Upper lobe of left lung (tissue), 4 donors: ENCODE measurements at regions not wholly inside any gene's neighbourhood (a gene's known extent, or its start where the extent isn't known, plus 50 kb on each side); places are given as distances from the start of the nearest gene placed in this dataset.
"Not testable (repeated sequence)": the region's sequence is repeated elsewhere in the genome, so short reads cannot be mapped to it uniquely, and the experiment has no call there.

Source experiments
- EP300 ChIP-seq, 4 donors: sonication (generic); formaldehyde crosslinking; IDR thresholded peaks; one replicate each; pipeline ENCODE4 v1.5.1; 2017; ENCODE audit warnings: antibody characterized with exemption in 4 of 4, control low read depth in 2 of 4
- POLR2A ChIP-seq, 4 donors: fragments of 450-650 bp; IDR thresholded peaks; one replicate each; pipeline ENCODE4 v1.5.1; 2016 to 2017; ENCODE audit warnings: antibody characterized with exemption in 4 of 4, mild to moderate bottlenecking in 2 of 4
- POLR2AphosphoS5 ChIP-seq, 2 donors: sonication (generic); formaldehyde crosslinking; IDR thresholded peaks; one replicate each; pipeline ENCODE4 v1.5.1; 2017; ENCODE audit warnings: antibody characterized with exemption in 2 of 2
- TF ChIP-seq, protein P1 (sequence below), 6 experiments: fragments of 450-650 bp in 4 of 6; fragments of 200-600 bp in 2 of 6; sonication (generic) in 2 of 6; IDR thresholded peaks; one replicate each; pipeline ENCODE4 v1.5.1; 2016 to 2019; ENCODE audit warnings: antibody characterized with exemption in 6 of 6

DNA sequence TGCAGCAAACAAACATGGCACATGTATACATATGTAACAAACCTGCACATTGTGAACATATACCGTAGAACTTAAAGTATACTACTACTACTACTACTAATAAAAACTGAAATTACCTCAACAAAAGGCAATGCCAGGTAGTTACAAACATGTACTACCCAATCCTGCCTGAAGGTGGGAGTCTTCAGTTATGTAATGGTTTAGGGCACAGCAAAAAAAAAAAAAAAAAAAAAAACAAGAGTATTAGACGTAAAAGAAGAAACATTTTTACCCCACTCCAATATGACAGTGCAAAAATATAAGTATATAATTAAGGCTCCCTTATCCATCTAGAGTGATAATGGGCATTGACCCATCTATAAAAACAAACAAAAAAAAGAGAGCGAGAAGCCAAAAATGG lies 296.6 kb downstream of the ZNF37A start:
- TF ChIP-seq, protein P1, sequence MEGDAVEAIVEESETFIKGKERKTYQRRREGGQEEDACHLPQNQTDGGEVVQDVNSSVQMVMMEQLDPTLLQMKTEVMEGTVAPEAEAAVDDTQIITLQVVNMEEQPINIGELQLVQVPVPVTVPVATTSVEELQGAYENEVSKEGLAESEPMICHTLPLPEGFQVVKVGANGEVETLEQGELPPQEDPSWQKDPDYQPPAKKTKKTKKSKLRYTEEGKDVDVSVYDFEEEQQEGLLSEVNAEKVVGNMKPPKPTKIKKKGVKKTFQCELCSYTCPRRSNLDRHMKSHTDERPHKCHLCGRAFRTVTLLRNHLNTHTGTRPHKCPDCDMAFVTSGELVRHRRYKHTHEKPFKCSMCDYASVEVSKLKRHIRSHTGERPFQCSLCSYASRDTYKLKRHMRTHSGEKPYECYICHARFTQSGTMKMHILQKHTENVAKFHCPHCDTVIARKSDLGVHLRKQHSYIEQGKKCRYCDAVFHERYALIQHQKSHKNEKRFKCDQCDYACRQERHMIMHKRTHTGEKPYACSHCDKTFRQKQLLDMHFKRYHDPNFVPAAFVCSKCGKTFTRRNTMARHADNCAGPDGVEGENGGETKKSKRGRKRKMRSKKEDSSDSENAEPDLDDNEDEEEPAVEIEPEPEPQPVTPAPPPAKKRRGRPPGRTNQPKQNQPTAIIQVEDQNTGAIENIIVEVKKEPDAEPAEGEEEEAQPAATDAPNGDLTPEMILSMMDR (IDR thresholded peaks at IDR 0.05), result not testable (repeated sequence)
- not testable (repeated sequence) for TF ChIP-seq EP300, POLR2A, POLR2AphosphoS5 (IDR thresholded peaks at IDR 0.05)
